Loucy (cell line): ENCODE measurements at regions not wholly inside any gene's neighbourhood (a gene's known extent, or its start where the extent isn't known, plus 50 kb on each side); places are given as distances from the start of the nearest gene placed in this dataset.

Experiments used
- H2AFZ ChIP-seq: fragments of 200-600 bp; sonication (generic); 2 replicates; pipeline ENCODE4 v1.6.0; 2016; ENCODE audit warnings: antibody characterized with exemption, mild to moderate bottlenecking, low read length, moderate library complexity
- H3F3A ChIP-seq: fragments of 200-600 bp; 2 replicates; pipeline ENCODE4 v1.6.0; 2016; ENCODE audit warnings: antibody characterized with exemption, low read depth, mild to moderate bottlenecking
- H3K27me3 ChIP-seq: fragments of 200-600 bp; sonication (generic); 2 replicates; pipeline ENCODE4 v1.6.1; 2014; ENCODE audit warnings: low read length, mild to moderate bottlenecking; ENCODE audit not compliant: insufficient read depth, poor library complexity, severe bottlenecking
- H3K36me3 ChIP-seq: fragments of 200-600 bp; sonication (generic); 2 replicates; pipeline ENCODE4 v1.6.1; 2016; ENCODE audit warnings: low read length; ENCODE audit not compliant: insufficient read depth
- H3K4me1 ChIP-seq: fragments of 200-600 bp; sonication (generic); 2 replicates; pipeline ENCODE4 v1.5.1; 2014; ENCODE audit warnings: low read length, mild to moderate bottlenecking; ENCODE audit not compliant: insufficient read depth, poor library complexity, severe bottlenecking
- H3K4me2 ChIP-seq: fragments of 200-600 bp; sonication (generic); 2 replicates; pipeline ENCODE4 v1.6.0; 2014; ENCODE audit warnings: antibody characterized with exemption, low read length, low read depth, mild to moderate bottlenecking; ENCODE audit not compliant: poor library complexity, severe bottlenecking
- H3K4me3 ChIP-seq: fragments of 200-600 bp; sonication (generic); 2 replicates; pipeline ENCODE4 v1.5.1; 2014; ENCODE audit warnings: low read length, mild to moderate bottlenecking, mixed read lengths; ENCODE audit not compliant: poor library complexity, severe bottlenecking
- H3K79me2 ChIP-seq: fragments of 200-600 bp; sonication (generic); 2 replicates; pipeline ENCODE4 v1.6.1; 2014; ENCODE audit warnings: low read length; ENCODE audit not compliant: insufficient read depth
- H3K9ac ChIP-seq: fragments of 200-600 bp; sonication (generic); 2 replicates; pipeline ENCODE4 v1.6.0; 2014; ENCODE audit warnings: mild to moderate bottlenecking, low read depth, low read length, moderate library complexity; ENCODE audit not compliant: poor library complexity, severe bottlenecking
- H3K9me2 ChIP-seq: fragments of 200-600 bp; sonication (generic); replicated peaks from 2 replicates; pipeline ENCODE4 v1.6.1; 2016; ENCODE audit warnings: low read depth, low read length, mixed read lengths
- H3K9me3 ChIP-seq: fragments of 200-600 bp; sonication (generic); 2 replicates; pipeline ENCODE4 v1.6.1; 2014; ENCODE audit warnings: mild to moderate bottlenecking, antibody characterized with exemption, low read length, low read depth; ENCODE audit not compliant: insufficient read depth
- H4K20me1 ChIP-seq: fragments of 200-600 bp; sonication (generic); 2 replicates; pipeline ENCODE4 v1.6.0; 2014; ENCODE audit warnings: antibody characterized with exemption, low read length, mild to moderate bottlenecking; ENCODE audit not compliant: insufficient read depth, poor library complexity, severe bottlenecking
- EZH2phosphoT487 ChIP-seq: fragments of 200-600 bp; IDR thresholded peaks from 2 replicates; pipeline ENCODE4 v1.6.1; 2018; ENCODE audit warnings: antibody characterized with exemption, mild to moderate bottlenecking, moderate library complexity, borderline replicate concordance
- TF ChIP-seq, protein P1 (sequence below): fragments of 200-600 bp; sonication (generic); conservative IDR thresholded peaks from 2 replicates; pipeline ENCODE4 v1.5.1; 2014; ENCODE audit warnings: mild to moderate bottlenecking, antibody characterized with exemption, low read length

GRCh38 chr6:105911106-105911629 lies 175.0 kb upstream of the PRDM1 start:
- H3K4me2 ChIP-seq, result no peak overlapping the region
- H3K9me2 ChIP-seq, result no peaks in the 10 kb centered on the region
- H3F3A ChIP-seq, result no peaks in the 10 kb centered on the region
- TF ChIP-seq, protein P1, sequence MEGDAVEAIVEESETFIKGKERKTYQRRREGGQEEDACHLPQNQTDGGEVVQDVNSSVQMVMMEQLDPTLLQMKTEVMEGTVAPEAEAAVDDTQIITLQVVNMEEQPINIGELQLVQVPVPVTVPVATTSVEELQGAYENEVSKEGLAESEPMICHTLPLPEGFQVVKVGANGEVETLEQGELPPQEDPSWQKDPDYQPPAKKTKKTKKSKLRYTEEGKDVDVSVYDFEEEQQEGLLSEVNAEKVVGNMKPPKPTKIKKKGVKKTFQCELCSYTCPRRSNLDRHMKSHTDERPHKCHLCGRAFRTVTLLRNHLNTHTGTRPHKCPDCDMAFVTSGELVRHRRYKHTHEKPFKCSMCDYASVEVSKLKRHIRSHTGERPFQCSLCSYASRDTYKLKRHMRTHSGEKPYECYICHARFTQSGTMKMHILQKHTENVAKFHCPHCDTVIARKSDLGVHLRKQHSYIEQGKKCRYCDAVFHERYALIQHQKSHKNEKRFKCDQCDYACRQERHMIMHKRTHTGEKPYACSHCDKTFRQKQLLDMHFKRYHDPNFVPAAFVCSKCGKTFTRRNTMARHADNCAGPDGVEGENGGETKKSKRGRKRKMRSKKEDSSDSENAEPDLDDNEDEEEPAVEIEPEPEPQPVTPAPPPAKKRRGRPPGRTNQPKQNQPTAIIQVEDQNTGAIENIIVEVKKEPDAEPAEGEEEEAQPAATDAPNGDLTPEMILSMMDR, result no peak
- no peak for TF ChIP-seq EZH2phosphoT487
- no peak overlapping the region for H2AFZ ChIP-seq
- no peaks in the 10 kb centered on the region for H3K9me3 ChIP-seq
- no peaks in the 10 kb centered on the region for H3K79me2 ChIP-seq
- H3K4me1 ChIP-seq, result no peaks in the 10 kb centered on the region
- no peaks in the 10 kb centered on the region for H4K20me1 ChIP-seq
- H3K27me3 ChIP-seq, result no peaks in the 10 kb centered on the region
- H3K4me3 ChIP-seq, result no peak overlapping the region
- H3K9ac ChIP-seq, result no peak overlapping the region
- H3K36me3 ChIP-seq, result no peaks in the 10 kb centered on the region

GRCh38 chr6:105909106-105909505 lies 177.0 kb upstream of the PRDM1 start:
- H2AFZ ChIP-seq, result no peak overlapping the region
- H3K9me3 ChIP-seq, result no peaks in the 10 kb centered on the region
- no peak overlapping the region for H3K4me2 ChIP-seq
- no peak overlapping the region for H3K9ac ChIP-seq
- H3F3A ChIP-seq, result no peaks in the 10 kb centered on the region
- no peaks in the 10 kb centered on the region for H3K79me2 ChIP-seq
- no peak overlapping the region for H3K4me3 ChIP-seq
- no peaks in the 10 kb centered on the region for H4K20me1 ChIP-seq
- TF ChIP-seq EZH2phosphoT487, result no peak
- TF ChIP-seq, protein P1, result no peak
- H3K9me2 ChIP-seq, result no peaks in the 10 kb centered on the region
- H3K27me3 ChIP-seq, result no peaks in the 10 kb centered on the region
- no peaks in the 10 kb centered on the region for H3K4me1 ChIP-seq
- no peaks in the 10 kb centered on the region for H3K36me3 ChIP-seq

GRCh38 chr6:105907991-105908390 lies 178.1 kb upstream of the PRDM1 start:
- H3K79me2 ChIP-seq, result no peaks in the 10 kb centered on the region
- no peaks in the 10 kb centered on the region for H3K4me1 ChIP-seq
- H3K4me2 ChIP-seq, result no peak overlapping the region
- H3K4me3 ChIP-seq, result no peak overlapping the region
- no peak overlapping the region for H3K9ac ChIP-seq
- no peak overlapping the region for H2AFZ ChIP-seq
- H3K9me3 ChIP-seq, result no peaks in the 10 kb centered on the region
- no peaks in the 10 kb centered on the region for H4K20me1 ChIP-seq
- TF ChIP-seq EZH2phosphoT487, result no peak
- TF ChIP-seq, protein P1, result no peak
- no peaks in the 10 kb centered on the region for H3K36me3 ChIP-seq
- no peaks in the 10 kb centered on the region for H3K27me3 ChIP-seq
- no peaks in the 10 kb centered on the region for H3K9me2 ChIP-seq
- no peaks in the 10 kb centered on the region for H3F3A ChIP-seq
